ENCODE measurements at regions not wholly inside any gene's neighbourhood (a gene's known extent, or its start where the extent isn't known, plus 50 kb on each side); places are given as distances from the start of the nearest gene placed in this dataset.

GRCh38 chr13:61700181-61700580 is 284.5 kb upstream of the PCDH20 start:
- no peak for DNase-seq (ENCODE audit: low read depth, low spot score)
- TF ChIP-seq CTCF (IDR thresholded peaks at IDR 0.05; ENCODE audit: insufficient read depth, low read length, missing control alignments): no peak
- CTCF ChIA-PET: no interaction called here
- POLR2A ChIA-PET: no interaction called here
- no peak overlapping the region for H3K4me3 ChIP-seq (ENCODE audit: low read depth, low read length)

DNA sequence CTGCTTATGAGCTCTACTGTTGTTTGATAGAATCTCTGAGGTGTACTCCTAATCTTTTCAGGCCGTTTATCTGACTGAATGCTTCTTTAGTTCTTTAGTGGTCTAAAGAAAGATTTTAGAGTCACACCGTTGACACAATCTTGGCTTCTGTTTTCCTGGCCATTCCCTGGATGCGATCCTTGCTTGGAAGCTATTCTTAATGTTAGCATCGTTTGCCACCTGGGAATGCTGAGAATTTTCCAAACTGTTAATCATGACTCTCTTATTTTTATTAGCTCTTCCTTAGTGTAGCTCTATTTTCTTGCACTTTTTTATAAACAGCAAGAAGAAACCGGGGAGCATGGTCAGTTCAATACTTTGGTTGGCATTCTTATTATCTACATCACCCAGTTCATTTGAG is 281.0 kb upstream of the PCDH20 start:
- DNase-seq (ENCODE audit: low read depth, low spot score): no peak
- ChIA-PET POLR2A (no interaction called here), CTCF (no interaction called here)
- no peak for TF ChIP-seq CTCF (IDR thresholded peaks at IDR 0.05; ENCODE audit: insufficient read depth, low read length, missing control alignments)
- no peak overlapping the region for H3K4me3 ChIP-seq (ENCODE audit: low read depth, low read length)

DNA sequence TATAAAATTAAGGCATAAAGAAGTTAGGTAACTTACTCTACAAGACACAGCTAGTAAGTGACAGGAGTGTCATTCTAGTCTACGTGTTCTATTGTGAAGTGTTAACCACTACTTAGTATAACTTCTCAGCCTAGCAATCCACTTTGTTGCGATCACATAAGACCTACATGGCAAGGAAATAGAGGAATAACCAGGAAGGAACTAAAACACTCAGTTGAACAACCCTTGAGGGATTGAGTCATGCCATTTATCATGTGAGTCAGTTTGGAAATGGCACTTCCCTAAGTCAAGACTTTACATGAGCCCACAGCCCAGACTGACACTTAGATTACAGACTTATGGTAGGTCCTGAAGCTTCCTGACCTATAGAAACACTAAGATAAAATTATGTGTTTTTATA is 279.5 kb upstream of the PCDH20 start:
- ChIA-PET POLR2A (no interaction called here), CTCF (no interaction called here)
- no peak overlapping the region for H3K4me3 ChIP-seq (ENCODE audit: low read depth, low read length)
- no peak for DNase-seq (ENCODE audit: low read depth, low spot score)
- TF ChIP-seq CTCF (IDR thresholded peaks at IDR 0.05; ENCODE audit: insufficient read depth, low read length, missing control alignments): no peak

- ChIA-PET POLR2A (no interaction called here), CTCF (no interaction called here)
- no peak for TF ChIP-seq CTCF (IDR thresholded peaks at IDR 0.05; ENCODE audit: insufficient read depth, low read length, missing control alignments)
- no peak overlapping the region for H3K4me3 ChIP-seq (ENCODE audit: low read depth, low read length)
- no peak for DNase-seq (ENCODE audit: low read depth, low spot score)
Observed at GRCh38 chr13:61692691-61693090, 277.0 kb upstream of the PCDH20 start.

DNA sequence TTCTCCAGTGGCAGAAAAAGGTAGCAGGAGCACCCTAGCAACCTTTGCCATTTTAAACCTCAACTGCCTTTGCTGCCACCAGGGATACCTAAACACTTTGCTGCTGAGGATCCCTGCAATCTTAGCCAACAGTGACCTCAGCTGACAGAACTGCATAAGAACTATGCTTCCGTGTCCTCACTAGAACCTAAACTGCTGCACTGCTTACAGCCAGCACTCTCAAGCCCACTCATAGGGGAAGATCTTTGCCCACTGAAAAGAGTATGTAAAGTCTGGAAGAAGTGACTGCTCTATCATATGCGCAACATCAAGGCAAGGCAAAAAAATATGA is 270.0 kb upstream of the PCDH20 start:
- no peak for TF ChIP-seq CTCF (IDR thresholded peaks at IDR 0.05; ENCODE audit: insufficient read depth, low read length, missing control alignments)
- no peak for DNase-seq (ENCODE audit: low read depth, low spot score)
- ChIA-PET POLR2A (no interaction called here), CTCF (no interaction called here)
- H3K4me3 ChIP-seq (ENCODE audit: low read depth, low read length): no peak overlapping the region

- DNase-seq (ENCODE audit: low read depth, low spot score): no peak
- no peak for TF ChIP-seq CTCF (IDR thresholded peaks at IDR 0.05; ENCODE audit: insufficient read depth, low read length, missing control alignments)
- ChIA-PET CTCF (no interaction called here), POLR2A (no interaction called here)
- H3K4me3 ChIP-seq (ENCODE audit: low read depth, low read length): no peak overlapping the region
Observed at GRCh38 chr13:61684976-61685681, 269.5 kb upstream of the PCDH20 start.
